ENCODE measurements at regions not wholly inside any gene's neighbourhood (a gene's known extent, or its start where the extent isn't known, plus 50 kb on each side); places are given as distances from the start of the nearest gene placed in this dataset.

- TF ChIP-seq MYC (IDR thresholded peaks at IDR 0.05; ENCODE audit: low read depth, low read length) = no peak
- TF ChIP-seq CTCF (IDR thresholded peaks at IDR 0.05; ENCODE audit: low read depth, low read length) = no peak
- no peak for TF ChIP-seq POLR2A (IDR thresholded peaks at IDR 0.05; ENCODE audit: extremely low read depth, insufficient read length)
These were observed 540.3 kb downstream of the HINT1 start for GRCh38 chr5:130624805-130625204.
